H9 (cell line): ENCODE measurements at regions not wholly inside any gene's neighbourhood (a gene's known extent, or its start where the extent isn't known, plus 50 kb on each side); places are given as distances from the start of the nearest gene placed in this dataset.

Experiments used
- DNase-seq: peaks from one replicate; pipeline ENCODE4 v3.0.0-alpha.2; 2017
- H2AFZ ChIP-seq: one replicate; pipeline ENCODE4 v1.6.1; 2013; ENCODE audit warnings: mild to moderate bottlenecking, low read length, control low read depth, moderate library complexity
- H2AK5ac ChIP-seq: 2 replicates; pipeline ENCODE4 v1.6.1; 2013; ENCODE audit warnings: low read length, control low read depth, mixed read lengths; ENCODE audit not compliant: insufficient read length
- H2BK120ac ChIP-seq: one replicate; pipeline ENCODE4 v1.6.1; 2013; ENCODE audit warnings: low read depth, mild to moderate bottlenecking, low read length, control low read depth, inconsistent platforms; ENCODE audit not compliant: poor library complexity, severe bottlenecking
- H2BK12ac ChIP-seq: 2 replicates; pipeline ENCODE4 v1.6.1; 2013; ENCODE audit warnings: low read length, control low read depth, mixed read lengths, low read depth; ENCODE audit not compliant: insufficient read length
- H2BK15ac ChIP-seq: 2 replicates; pipeline ENCODE4 v1.6.1; 2013; ENCODE audit warnings: low read depth, low read length, control low read depth
- H2BK20ac ChIP-seq: one replicate; pipeline ENCODE4 v1.6.1; 2013; ENCODE audit warnings: low read depth, mild to moderate bottlenecking, low read length, control low read depth, inconsistent platforms; ENCODE audit not compliant: poor library complexity, severe bottlenecking
- H2BK5ac ChIP-seq: 2 replicates; pipeline ENCODE4 v1.6.1; 2013; ENCODE audit warnings: low read length, control low read depth, mixed read lengths; ENCODE audit not compliant: insufficient read length
- H3K14ac ChIP-seq: 2 replicates; pipeline ENCODE4 v1.6.1; 2013; ENCODE audit warnings: low read length, control low read depth; ENCODE audit not compliant: insufficient read depth
- H3K18ac ChIP-seq: 2 replicates; pipeline ENCODE4 v1.6.1; 2013; ENCODE audit warnings: low read depth, mild to moderate bottlenecking, mixed read lengths, low read length, control low read depth; ENCODE audit not compliant: insufficient read length
- H3K23ac ChIP-seq: 2 replicates; pipeline ENCODE4 v1.6.1; 2013; ENCODE audit warnings: low read length, control low read depth, mixed read lengths, low read depth; ENCODE audit not compliant: insufficient read length
- H3K23me2 ChIP-seq: 2 replicates; pipeline ENCODE4 v1.6.1; 2013; ENCODE audit warnings: low read depth, mild to moderate bottlenecking, mixed read lengths, low read length, control low read depth; ENCODE audit not compliant: insufficient read length, poor library complexity, severe bottlenecking
- H3K27ac ChIP-seq: 2 replicates; pipeline ENCODE4 v1.5.1; 2013; ENCODE audit warnings: low read length, control low read depth, mixed read lengths, low read depth; ENCODE audit not compliant: insufficient read length
- H3K27me3 ChIP-seq: 2 replicates; pipeline ENCODE4 v1.6.1; 2013; ENCODE audit warnings: low read length, control low read depth, inconsistent platforms; ENCODE audit not compliant: insufficient read depth
- H3K4ac ChIP-seq: 2 replicates; pipeline ENCODE4 v1.6.1; 2013; ENCODE audit warnings: low read depth, mild to moderate bottlenecking, control low read depth, inconsistent platforms, low read length, moderate library complexity
- H3K4me1 ChIP-seq: 2 replicates; pipeline ENCODE4 v1.6.1; 2013; ENCODE audit warnings: low read length, control low read depth, inconsistent platforms; ENCODE audit not compliant: insufficient read depth
- H3K4me2 ChIP-seq: 2 replicates; pipeline ENCODE4 v1.6.1; 2013; ENCODE audit warnings: low read length, control low read depth, mixed read lengths; ENCODE audit not compliant: insufficient read length, insufficient read depth
- H3K56ac ChIP-seq: 2 replicates; pipeline ENCODE4 v1.6.1; 2013; ENCODE audit warnings: low read depth, mild to moderate bottlenecking, mixed read lengths, low read length, control low read depth; ENCODE audit not compliant: insufficient read length
- H3K79me1 ChIP-seq: 2 replicates; pipeline ENCODE4 v1.6.1; 2013; ENCODE audit warnings: low read depth, mild to moderate bottlenecking, moderate library complexity, low read length, control low read depth, inconsistent platforms; ENCODE audit not compliant: insufficient read depth, poor library complexity, severe bottlenecking
- H3K79me2 ChIP-seq: 2 replicates; pipeline ENCODE4 v1.6.1; 2013; ENCODE audit warnings: low read length, control low read depth, inconsistent platforms; ENCODE audit not compliant: insufficient read depth
- H3K9ac ChIP-seq: 2 replicates; pipeline ENCODE4 v1.6.1; 2013; ENCODE audit warnings: low read length, control low read depth, mixed read lengths; ENCODE audit not compliant: insufficient read length; ENCODE audit errors: extremely low read depth
- H3K9me3 ChIP-seq: one replicate; pipeline ENCODE4 v1.6.1; 2013; ENCODE audit warnings: low read depth, low read length, inconsistent platforms; ENCODE audit not compliant: control insufficient read depth
- H3T11ph ChIP-seq: one replicate; pipeline ENCODE4 v1.6.1; 2013; ENCODE audit warnings: mild to moderate bottlenecking, low read length, control low read depth, inconsistent platforms
- H4K20me1 ChIP-seq: one replicate; pipeline ENCODE4 v1.6.1; 2013; ENCODE audit not compliant: control insufficient read depth, insufficient read length, insufficient read depth
- H4K5ac ChIP-seq: 2 replicates; pipeline ENCODE4 v1.6.1; 2013; ENCODE audit warnings: low read depth, mild to moderate bottlenecking, mixed read lengths, low read length, control low read depth; ENCODE audit not compliant: insufficient read length
- H4K8ac ChIP-seq: replicated peaks from 2 replicates; pipeline ENCODE4 v1.6.1; 2013; ENCODE audit warnings: low read length, control low read depth, mixed read lengths, low read depth; ENCODE audit not compliant: insufficient read length
- H4K91ac ChIP-seq: 2 replicates; pipeline ENCODE4 v1.6.1; 2013; ENCODE audit warnings: low read depth, mild to moderate bottlenecking, moderate library complexity, mixed read lengths, low read length, control low read depth; ENCODE audit not compliant: insufficient read length
- H3K27ac Mint-ChIP-seq, 3 experiments: 2 replicates in 2 of 3; 3 replicates in 1 of 3; pipeline ENCODE4 v1.8.0; 2020 to 2021; ENCODE audit warnings: mixed read lengths in 3 of 3, mild to moderate bottlenecking in 1 of 3, moderate library complexity in 1 of 3
- H3K27me3 Mint-ChIP-seq: 2 replicates; pipeline ENCODE4 v1.8.0; 2021; ENCODE audit warnings: low read depth, mild to moderate bottlenecking, moderate library complexity, mixed read lengths
- H3K36me3 Mint-ChIP-seq, 3 experiments: 2 replicates in 2 of 3; 3 replicates in 1 of 3; pipeline ENCODE4 v1.8.0; 2020 to 2021; ENCODE audit warnings: low read depth in 3 of 3, mixed read lengths in 3 of 3; ENCODE audit not compliant: insufficient read depth in 1 of 3
- H3K4me1 Mint-ChIP-seq, 2 experiments: 2 replicates each; pipeline ENCODE4 v1.8.0; 2020; ENCODE audit warnings: mixed read lengths in 2 of 2
- H3K4me3 Mint-ChIP-seq, 2 experiments: 2 replicates in 1 of 2; 3 replicates in 1 of 2; pipeline ENCODE4 v1.8.0; 2020 to 2021; ENCODE audit warnings: mild to moderate bottlenecking in 2 of 2, mixed read lengths in 2 of 2, moderate library complexity in 1 of 2
- H3K9me3 Mint-ChIP-seq, 2 experiments: 2 replicates in 1 of 2; 3 replicates in 1 of 2; pipeline ENCODE4 v1.8.0; 2020; ENCODE audit warnings: mild to moderate bottlenecking in 2 of 2, mixed read lengths in 2 of 2, moderate library complexity in 1 of 2
- WGBS: extraction: QIAGEN DNeasy Blood & Tissue Kit; methylation state at CpG from one replicate; pipeline ENCODE4 v1.1.7; 2013; ENCODE audit warnings: missing lambda C conversion rate, low lambda C conversion rate, mixed read lengths; ENCODE audit not compliant: insufficient read length; ENCODE audit errors: extremely low coverage; 5-methylcytosine and 5-hydroxymethylcytosine counted together
- TF ChIP-seq, protein P1 (sequence below): fragments of 200-600 bp; sonication (generic); conservative IDR thresholded peaks from 3 replicates; pipeline ENCODE4 v1.8.0; 2021; ENCODE audit warnings: antibody characterized with exemption, mild to moderate bottlenecking

GRCh38 chr4:138816875-138817274 is 198.7 kb upstream of the NOCT start:
- no peaks in the 10 kb centered on the region for H3K27me3 Mint-ChIP-seq
- DNase-seq, result no peak
- H3K79me2 ChIP-seq, result no peaks in the 10 kb centered on the region
- no peak overlapping the region for H3K23ac ChIP-seq
- no peak overlapping the region for H2BK15ac ChIP-seq
- no peak overlapping the region for H2BK20ac ChIP-seq
- no peak overlapping the region for H4K8ac ChIP-seq
- no peak overlapping the region for H3T11ph ChIP-seq
- H3K9me3 Mint-ChIP-seq, result peaks cover 6 to 8% of the 10 kb centered on the region in 2 experiments; a peak in 2 of 5 replicates
- peaks cover 4 to 5% of the 10 kb centered on the region in 2 experiments; a peak in 2 of 4 replicates for H3K4me1 Mint-ChIP-seq
- no peak overlapping the region for H3K4me3 Mint-ChIP-seq
- no peak overlapping the region for H2BK5ac ChIP-seq
- no peak overlapping the region for H3K4ac ChIP-seq
- peaks cover 0 to 5% (median 1%) of the 10 kb centered on the region in 3 experiments; a peak in 1 of 7 replicates for H3K36me3 Mint-ChIP-seq
- H3K9ac ChIP-seq, result no peak overlapping the region
- no peaks in the 10 kb centered on the region for H3K9me3 ChIP-seq
- H3K4me2 ChIP-seq, result no peak overlapping the region
- no peak overlapping the region for H2BK12ac ChIP-seq
- no peaks in the 10 kb centered on the region for H3K4me1 ChIP-seq
- H3K14ac ChIP-seq, result no peak overlapping the region
- H3K56ac ChIP-seq, result no peak overlapping the region
- WGBS, result no CpG with 5 or more reads among the region's 3 CpGs
- H3K23me2 ChIP-seq, result no peaks in the 10 kb centered on the region
- no peak overlapping the region for H3K18ac ChIP-seq
- H3K27me3 ChIP-seq, result no peaks in the 10 kb centered on the region
- TF ChIP-seq, protein P1, sequence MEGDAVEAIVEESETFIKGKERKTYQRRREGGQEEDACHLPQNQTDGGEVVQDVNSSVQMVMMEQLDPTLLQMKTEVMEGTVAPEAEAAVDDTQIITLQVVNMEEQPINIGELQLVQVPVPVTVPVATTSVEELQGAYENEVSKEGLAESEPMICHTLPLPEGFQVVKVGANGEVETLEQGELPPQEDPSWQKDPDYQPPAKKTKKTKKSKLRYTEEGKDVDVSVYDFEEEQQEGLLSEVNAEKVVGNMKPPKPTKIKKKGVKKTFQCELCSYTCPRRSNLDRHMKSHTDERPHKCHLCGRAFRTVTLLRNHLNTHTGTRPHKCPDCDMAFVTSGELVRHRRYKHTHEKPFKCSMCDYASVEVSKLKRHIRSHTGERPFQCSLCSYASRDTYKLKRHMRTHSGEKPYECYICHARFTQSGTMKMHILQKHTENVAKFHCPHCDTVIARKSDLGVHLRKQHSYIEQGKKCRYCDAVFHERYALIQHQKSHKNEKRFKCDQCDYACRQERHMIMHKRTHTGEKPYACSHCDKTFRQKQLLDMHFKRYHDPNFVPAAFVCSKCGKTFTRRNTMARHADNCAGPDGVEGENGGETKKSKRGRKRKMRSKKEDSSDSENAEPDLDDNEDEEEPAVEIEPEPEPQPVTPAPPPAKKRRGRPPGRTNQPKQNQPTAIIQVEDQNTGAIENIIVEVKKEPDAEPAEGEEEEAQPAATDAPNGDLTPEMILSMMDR, result no peak
- no peak overlapping the region for H4K5ac ChIP-seq
- no peak overlapping the region for H3K27ac ChIP-seq
- H3K27ac Mint-ChIP-seq, result no peak overlapping the region
- H4K20me1 ChIP-seq, result no peaks in the 10 kb centered on the region
- no peak overlapping the region for H4K91ac ChIP-seq
- no peak overlapping the region for H2BK120ac ChIP-seq
- H3K79me1 ChIP-seq, result no peaks in the 10 kb centered on the region
- H2AK5ac ChIP-seq, result no peak overlapping the region
- H2AFZ ChIP-seq, result no peak overlapping the region
